ENCODE measurements at regions not wholly inside any gene's neighbourhood (a gene's known extent, or its start where the extent isn't known, plus 50 kb on each side); places are given as distances from the start of the nearest gene placed in this dataset.

- TF ChIP-seq, protein P1, sequence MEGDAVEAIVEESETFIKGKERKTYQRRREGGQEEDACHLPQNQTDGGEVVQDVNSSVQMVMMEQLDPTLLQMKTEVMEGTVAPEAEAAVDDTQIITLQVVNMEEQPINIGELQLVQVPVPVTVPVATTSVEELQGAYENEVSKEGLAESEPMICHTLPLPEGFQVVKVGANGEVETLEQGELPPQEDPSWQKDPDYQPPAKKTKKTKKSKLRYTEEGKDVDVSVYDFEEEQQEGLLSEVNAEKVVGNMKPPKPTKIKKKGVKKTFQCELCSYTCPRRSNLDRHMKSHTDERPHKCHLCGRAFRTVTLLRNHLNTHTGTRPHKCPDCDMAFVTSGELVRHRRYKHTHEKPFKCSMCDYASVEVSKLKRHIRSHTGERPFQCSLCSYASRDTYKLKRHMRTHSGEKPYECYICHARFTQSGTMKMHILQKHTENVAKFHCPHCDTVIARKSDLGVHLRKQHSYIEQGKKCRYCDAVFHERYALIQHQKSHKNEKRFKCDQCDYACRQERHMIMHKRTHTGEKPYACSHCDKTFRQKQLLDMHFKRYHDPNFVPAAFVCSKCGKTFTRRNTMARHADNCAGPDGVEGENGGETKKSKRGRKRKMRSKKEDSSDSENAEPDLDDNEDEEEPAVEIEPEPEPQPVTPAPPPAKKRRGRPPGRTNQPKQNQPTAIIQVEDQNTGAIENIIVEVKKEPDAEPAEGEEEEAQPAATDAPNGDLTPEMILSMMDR (conservative IDR thresholded peaks at IDR 0.05; ENCODE audit: low read depth, low read length), result no peak
- no peak for TF ChIP-seq EZH2 (IDR thresholded peaks at IDR 0.05; ENCODE audit: borderline replicate concordance, low read depth, low read length, poor library complexity, severe bottlenecking)
- intact Hi-C loops (cut with micrococcal nuclease; ENCODE audit: unreplicated experiment), result no loop called here
- ChIA-PET POLR2A (ENCODE audit: low non-redundant PET) (no interaction called here), CTCF (no interaction called here)
- Histone ChIP-seq H3K4me3 (ENCODE audit: low read depth, low read length, poor library complexity, severe bottlenecking) (no peak overlapping the region), H3K27me3 (replicated peaks; ENCODE audit: insufficient read depth, low read depth, low read length, poor library complexity) (no peaks in the 10 kb centered on the region), H3K9me3 (ENCODE audit: low read depth, low read length, poor library complexity, severe bottlenecking) (no peaks in the 10 kb centered on the region), H3K36me3 (ENCODE audit: insufficient read depth, low read length, poor library complexity, severe bottlenecking) (no peaks in the 10 kb centered on the region), H3K4me1 (ENCODE audit: insufficient read depth, low read length, poor library complexity, severe bottlenecking) (peaks cover 5% of the 10 kb centered on the region), H3K27ac (ENCODE audit: low read depth, low read length, poor library complexity, severe bottlenecking) (no peak overlapping the region)
- no peak for DNase-seq (ENCODE audit: low spot score)
- no TSS peak for BruUV-seq (replicated peaks)
These were observed 407.3 kb downstream of the RPS24 start for GRCh38 chr10:78441010-78441409.

DNA sequence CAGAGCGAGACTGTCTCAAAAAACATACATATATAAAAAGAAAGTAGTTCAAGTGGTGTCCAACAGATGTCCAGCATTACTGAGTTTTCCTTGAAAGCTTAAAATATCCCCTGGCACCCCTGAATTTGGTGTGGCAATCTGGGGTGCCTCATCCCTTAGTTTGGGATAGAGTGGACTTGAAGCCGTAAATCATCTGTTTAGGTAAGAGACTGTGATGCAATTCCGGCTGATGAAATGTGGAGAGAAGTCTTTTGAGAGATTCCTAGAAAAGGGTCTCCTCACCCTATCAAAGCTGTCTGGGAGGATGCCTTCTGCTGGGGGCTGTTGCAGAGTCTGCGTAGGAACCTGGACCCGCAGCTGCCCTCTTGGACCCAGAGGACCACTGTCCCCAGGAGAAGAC is 408.0 kb downstream of the RPS24 start:
- BruUV-seq (replicated peaks), result no TSS peak
- Histone ChIP-seq H3K4me1 (ENCODE audit: insufficient read depth, low read length, poor library complexity, severe bottlenecking) (peaks cover 5% of the 10 kb centered on the region), H3K27ac (ENCODE audit: low read depth, low read length, poor library complexity, severe bottlenecking) (no peak overlapping the region), H3K27me3 (replicated peaks; ENCODE audit: insufficient read depth, low read depth, low read length, poor library complexity) (no peaks in the 10 kb centered on the region), H3K9me3 (ENCODE audit: low read depth, low read length, poor library complexity, severe bottlenecking) (no peaks in the 10 kb centered on the region), H3K36me3 (ENCODE audit: insufficient read depth, low read length, poor library complexity, severe bottlenecking) (no peaks in the 10 kb centered on the region), H3K4me3 (ENCODE audit: low read depth, low read length, poor library complexity, severe bottlenecking) (no peak overlapping the region)
- CTCF ChIA-PET, result no interaction called here
- no peak for TF ChIP-seq EZH2 (IDR thresholded peaks at IDR 0.05; ENCODE audit: borderline replicate concordance, low read depth, low read length, poor library complexity, severe bottlenecking)
- TF ChIP-seq, protein P1 (conservative IDR thresholded peaks at IDR 0.05; ENCODE audit: low read depth, low read length), result no peak
- DNase-seq (ENCODE audit: low spot score), result no peak
- POLR2A ChIA-PET (ENCODE audit: low non-redundant PET), result no interaction called here
- intact Hi-C loops (cut with micrococcal nuclease; ENCODE audit: unreplicated experiment), result no loop called here

DNA sequence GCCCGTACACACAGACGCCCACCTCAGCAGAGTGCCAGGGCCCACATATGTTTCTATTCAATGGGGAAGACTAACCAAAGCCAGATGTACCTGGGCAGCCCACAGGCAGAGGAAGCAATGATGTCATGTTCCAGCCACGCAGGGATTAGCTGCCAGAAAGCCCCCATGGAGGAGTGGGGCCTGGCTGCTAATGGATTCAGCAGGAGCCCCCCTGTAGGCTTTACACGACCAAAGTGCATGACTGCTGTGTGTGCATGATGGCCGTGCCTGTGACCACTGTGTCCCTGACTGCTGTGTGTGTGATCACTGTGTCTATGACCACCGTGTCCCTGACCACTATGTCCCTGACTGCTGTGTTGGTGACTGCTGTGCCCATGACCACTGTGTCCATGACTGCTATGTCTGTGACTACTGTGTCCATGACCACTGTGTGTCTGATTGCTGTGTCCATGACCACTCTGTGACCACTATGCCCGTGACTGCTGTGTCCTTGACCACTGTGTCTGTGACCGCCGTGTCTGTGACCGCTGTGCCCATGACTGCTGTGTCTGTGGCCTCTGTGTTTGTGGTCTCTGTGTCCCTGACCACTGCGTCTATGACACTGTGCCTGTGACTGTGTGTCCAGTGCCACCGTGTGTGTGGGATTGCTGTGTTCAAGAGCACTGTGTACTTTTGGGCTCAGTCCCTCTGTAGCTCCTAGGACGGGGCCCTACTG is 409.3 kb downstream of the RPS24 start:
- no TSS peak for BruUV-seq (replicated peaks)
- H3K27ac ChIP-seq (ENCODE audit: low read depth, low read length, poor library complexity, severe bottlenecking), result no peak overlapping the region
- CTCF ChIA-PET, result no interaction called here

More for the DNA sequence above, 409.3 kb downstream of the RPS24 start:
- Histone ChIP-seq H3K9me3 (ENCODE audit: low read depth, low read length, poor library complexity, severe bottlenecking) (no peaks in the 10 kb centered on the region), H3K4me1 (ENCODE audit: insufficient read depth, low read length, poor library complexity, severe bottlenecking) (peaks cover 5% of the 10 kb centered on the region), H3K36me3 (ENCODE audit: insufficient read depth, low read length, poor library complexity, severe bottlenecking) (no peaks in the 10 kb centered on the region), H3K27me3 (replicated peaks; ENCODE audit: insufficient read depth, low read depth, low read length, poor library complexity) (no peaks in the 10 kb centered on the region), H3K4me3 (ENCODE audit: low read depth, low read length, poor library complexity, severe bottlenecking) (no peak overlapping the region)
- TF ChIP-seq, protein P1 (conservative IDR thresholded peaks at IDR 0.05; ENCODE audit: low read depth, low read length), result no peak
- TF ChIP-seq EZH2 (IDR thresholded peaks at IDR 0.05; ENCODE audit: borderline replicate concordance, low read depth, low read length, poor library complexity, severe bottlenecking), result no peak
- intact Hi-C loops (cut with micrococcal nuclease; ENCODE audit: unreplicated experiment), result no loop called here
- no peak for DNase-seq (ENCODE audit: low spot score)
- POLR2A ChIA-PET (ENCODE audit: low non-redundant PET), result no interaction called here
